GM20000 (cell line): ENCODE measurements at regions not wholly inside any gene's neighbourhood (a gene's known extent, or its start where the extent isn't known, plus 50 kb on each side); places are given as distances from the start of the nearest gene placed in this dataset.

ENCODE experiments used
- DNase-seq: peaks from one replicate; pipeline ENCODE4 v3.0.0; 2012; ENCODE audit warnings: low spot score
- CTCF ChIP-seq: IDR thresholded peaks from 2 replicates; pipeline ENCODE4 v1.5.1; 2012; ENCODE audit warnings: mild to moderate bottlenecking, control low read depth; ENCODE audit errors: extremely low read depth, missing control alignments

- DNase-seq, result no peak
- TF ChIP-seq CTCF, result no peak
Measured at GRCh38 chr1:25081496-25081895, 150.8 kb downstream of the SYF2 start.

- no peak for DNase-seq
- no peak for TF ChIP-seq CTCF
Measured at GRCh38 chr1:25080294-25081209, 150.5 kb upstream of the RUNX3 start.

GRCh38 chr1:25079048-25079447, 149.0 kb upstream of the RUNX3 start:
- no peak for TF ChIP-seq CTCF
- DNase-seq, result no peak

GRCh38 chr1:25074351-25075227, 144.5 kb upstream of the RUNX3 start:
- no peak for TF ChIP-seq CTCF
- DNase-seq, result no peak

GRCh38 chr1:25073640-25074270, 143.7 kb upstream of the RUNX3 start:
- DNase-seq, result no peak
- TF ChIP-seq CTCF, result no peak

- TF ChIP-seq CTCF, result no peak
- DNase-seq, result no peak
Measured at GRCh38 chr1:25072461-25072860, 142.4 kb upstream of the RUNX3 start.
